Mesodermal cell (in vitro differentiated cells): ENCODE measurements at regions not wholly inside any gene's neighbourhood (a gene's known extent, or its start where the extent isn't known, plus 50 kb on each side); places are given as distances from the start of the nearest gene placed in this dataset.

Experiments used
- H3K27ac ChIP-seq: 2 replicates; pipeline ENCODE4 v1.7.0; 2013; ENCODE audit warnings: mild to moderate bottlenecking, low read depth, low read length, moderate library complexity; ENCODE audit not compliant: severe bottlenecking
- H3K36me3 ChIP-seq: 2 replicates; pipeline ENCODE4 v1.7.1; 2013; ENCODE audit warnings: mild to moderate bottlenecking, low read length, moderate library complexity; ENCODE audit not compliant: control insufficient read depth, insufficient read depth
- H3K4me1 ChIP-seq: one replicate; pipeline ENCODE4 v1.7.1; 2013; ENCODE audit warnings: mild to moderate bottlenecking, low read length; ENCODE audit not compliant: insufficient read depth, control insufficient read depth, poor library complexity, severe bottlenecking
- H3K4me3 ChIP-seq: 2 replicates; pipeline ENCODE4 v1.7.0; 2013; ENCODE audit warnings: low read length, control low read depth, mild to moderate bottlenecking; ENCODE audit not compliant: insufficient read depth, poor library complexity, severe bottlenecking; ENCODE audit errors: extremely low read depth
- H3K9me3 ChIP-seq: 2 replicates; pipeline ENCODE4 v1.7.1; 2013; ENCODE audit warnings: mild to moderate bottlenecking, low read length, moderate library complexity; ENCODE audit not compliant: control insufficient read depth
- WGBS, 2 experiments: methylation state at CpG; one replicate each; pipeline ENCODE4 v1.1.5; 2013; ENCODE audit warnings: missing lambda C conversion rate in 2 of 2; ENCODE audit not compliant: insufficient coverage in 2 of 2; 5-methylcytosine and 5-hydroxymethylcytosine counted together

DNA sequence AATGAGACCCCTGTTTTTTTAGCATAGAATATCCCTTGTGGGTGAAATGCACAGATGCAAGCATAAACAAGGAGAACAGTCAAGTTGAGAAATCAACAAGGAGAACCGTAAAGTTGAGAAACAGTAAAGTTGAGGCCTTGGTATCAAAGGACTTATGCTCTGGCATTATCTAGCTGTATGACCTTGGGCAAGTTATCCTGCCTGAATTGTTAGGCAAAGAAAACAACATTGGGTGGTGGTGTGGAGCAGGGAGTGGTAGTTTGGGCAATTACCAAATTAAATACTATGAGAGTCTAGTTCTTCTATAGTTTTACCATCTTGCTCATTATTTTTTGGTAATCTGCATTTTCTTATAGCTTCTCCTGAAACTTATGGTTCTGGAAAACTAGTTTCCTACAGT lies 573.4 kb upstream of the ARPP21 start:
- H3K27ac ChIP-seq = no peak overlapping the region
- no peaks in the 10 kb centered on the region for H3K9me3 ChIP-seq
- no peak overlapping the region for H3K4me3 ChIP-seq
- 82 to 88% methylated on average over 1 of the region's 1 CpG for WGBS, 2 experiments
- H3K4me1 ChIP-seq = no peaks in the 10 kb centered on the region
- no peaks in the 10 kb centered on the region for H3K36me3 ChIP-seq

DNA sequence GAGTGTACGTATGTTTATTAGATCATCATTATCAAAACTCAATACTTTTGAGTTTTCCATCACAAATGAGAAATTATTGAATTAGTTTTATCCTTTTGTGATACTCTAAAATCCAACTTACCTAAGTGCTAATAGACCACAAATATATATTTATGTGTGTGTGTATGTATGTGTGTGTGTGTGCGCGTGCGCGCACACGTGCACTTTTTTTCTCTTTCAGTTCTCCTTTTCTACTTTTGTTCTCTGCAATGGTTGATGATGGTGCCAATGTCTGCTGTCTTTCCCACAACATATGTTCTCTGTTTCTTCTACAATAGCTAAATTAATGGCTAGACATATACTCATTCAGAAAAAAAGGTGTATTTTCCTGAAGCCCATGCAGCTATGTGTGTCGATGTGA lies 571.6 kb upstream of the ARPP21 start:
- WGBS, 2 experiments = 100% methylated on average over 1 of the region's 7 CpGs; no CpG with 5 or more reads in 1 of the 2 experiments
- Histone ChIP-seq H3K4me3 (no peak overlapping the region), H3K27ac (no peak overlapping the region), H3K9me3 (no peaks in the 10 kb centered on the region), H3K4me1 (no peaks in the 10 kb centered on the region), H3K36me3 (no peaks in the 10 kb centered on the region)

DNA sequence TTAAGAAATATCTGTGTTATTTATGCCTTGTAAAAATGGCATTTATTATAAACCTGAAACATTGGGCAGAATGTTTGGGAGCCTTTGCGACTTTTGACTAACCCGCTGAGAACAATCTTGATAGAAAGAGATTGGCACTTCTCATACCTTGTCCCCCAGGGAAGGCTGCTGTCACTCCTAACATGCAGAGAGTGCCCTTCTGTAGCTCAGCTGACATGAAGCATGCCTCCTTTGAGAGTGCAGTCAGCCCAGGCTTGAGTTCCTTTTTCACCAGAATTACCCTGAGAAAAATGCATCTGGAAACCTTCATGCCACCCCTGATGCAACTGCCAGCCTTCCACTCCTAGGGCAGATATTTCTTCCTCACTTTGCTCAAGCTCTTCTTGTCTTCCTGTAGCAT lies 569.2 kb upstream of the ARPP21 start:
- H3K4me1 ChIP-seq = no peaks in the 10 kb centered on the region
- WGBS, 2 experiments = 80 to 94% methylated on average over 2 of the region's 2 CpGs
- no peaks in the 10 kb centered on the region for H3K36me3 ChIP-seq
- H3K27ac ChIP-seq = no peak overlapping the region
- H3K4me3 ChIP-seq = no peak overlapping the region
- H3K9me3 ChIP-seq = no peaks in the 10 kb centered on the region

DNA sequence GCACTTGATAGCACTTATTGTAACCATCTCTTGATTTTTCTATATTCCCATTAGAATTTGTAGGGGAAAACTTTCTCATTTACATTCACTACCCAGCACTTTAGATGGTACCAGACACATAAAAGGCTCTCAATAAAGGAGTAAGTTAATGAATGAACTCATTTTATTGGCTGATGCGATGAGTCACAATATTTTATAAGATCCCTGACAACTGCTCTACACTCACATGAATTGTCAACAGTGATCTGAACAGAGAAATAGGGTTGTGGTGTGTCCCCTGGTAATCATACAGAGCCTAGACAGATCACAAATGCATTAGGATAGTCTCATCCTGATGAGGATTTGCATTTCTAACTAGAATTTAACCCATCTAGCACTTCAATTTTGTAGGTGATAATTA lies 567.6 kb upstream of the ARPP21 start:
- H3K9me3 ChIP-seq = no peaks in the 10 kb centered on the region
- H3K4me1 ChIP-seq = no peaks in the 10 kb centered on the region
- no CpG with 5 or more reads among the region's 1 CpG for WGBS, 2 experiments
- H3K4me3 ChIP-seq = no peak overlapping the region
- no peaks in the 10 kb centered on the region for H3K36me3 ChIP-seq
- H3K27ac ChIP-seq = no peak overlapping the region

DNA sequence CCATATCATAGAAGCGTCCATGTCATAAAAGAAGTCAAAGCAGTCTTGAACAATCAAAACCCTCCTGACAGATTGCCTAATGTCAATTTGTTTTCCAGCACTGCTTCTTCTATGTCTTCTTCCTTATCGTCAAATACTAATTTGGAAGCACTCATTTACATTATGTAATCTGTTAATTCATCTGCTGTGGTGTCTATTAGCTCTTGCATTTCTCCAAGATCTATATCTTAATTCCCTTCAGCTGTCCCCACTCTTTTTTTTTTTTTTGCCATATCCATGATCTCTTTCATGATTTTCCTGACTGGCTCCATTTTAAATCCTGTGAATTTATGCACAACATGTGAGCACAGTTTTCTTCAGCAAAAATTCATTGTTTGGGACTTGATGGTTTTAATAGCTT lies 560.5 kb upstream of the ARPP21 start:
- Histone ChIP-seq H3K27ac (no peak overlapping the region), H3K36me3 (no peaks in the 10 kb centered on the region), H3K4me3 (no peak overlapping the region), H3K4me1 (no peaks in the 10 kb centered on the region), H3K9me3 (no peaks in the 10 kb centered on the region)
- 67 to 100% methylated on average over 1 of the region's 2 CpGs for WGBS, 2 experiments

DNA sequence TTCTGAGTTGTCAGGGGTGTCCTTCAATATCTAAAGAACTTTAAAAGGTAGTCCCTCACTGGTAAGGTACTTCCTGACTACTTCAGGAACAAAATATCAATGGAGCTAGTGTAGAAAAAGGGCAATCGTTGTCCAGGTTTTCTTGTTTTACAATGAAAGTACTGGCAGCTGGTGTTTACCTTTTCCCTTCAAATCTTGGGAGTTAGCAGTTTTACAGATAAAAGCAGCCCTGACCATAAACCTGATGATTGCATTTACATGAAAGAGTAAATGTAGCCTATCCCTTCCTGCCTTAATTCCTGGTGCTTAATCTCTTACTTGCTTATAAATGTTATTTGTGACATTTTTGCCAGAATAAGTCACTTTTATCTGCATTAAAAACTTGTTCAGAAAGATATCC lies 559.9 kb upstream of the ARPP21 start:
- no peak overlapping the region for H3K4me3 ChIP-seq
- H3K4me1 ChIP-seq = no peaks in the 10 kb centered on the region
- no peaks in the 10 kb centered on the region for H3K36me3 ChIP-seq
- 100% methylated on average over 1 of the region's 1 CpG; no CpG with 5 or more reads in 1 of the 2 experiments for WGBS, 2 experiments
- H3K9me3 ChIP-seq = no peaks in the 10 kb centered on the region
- H3K27ac ChIP-seq = no peak overlapping the region

DNA sequence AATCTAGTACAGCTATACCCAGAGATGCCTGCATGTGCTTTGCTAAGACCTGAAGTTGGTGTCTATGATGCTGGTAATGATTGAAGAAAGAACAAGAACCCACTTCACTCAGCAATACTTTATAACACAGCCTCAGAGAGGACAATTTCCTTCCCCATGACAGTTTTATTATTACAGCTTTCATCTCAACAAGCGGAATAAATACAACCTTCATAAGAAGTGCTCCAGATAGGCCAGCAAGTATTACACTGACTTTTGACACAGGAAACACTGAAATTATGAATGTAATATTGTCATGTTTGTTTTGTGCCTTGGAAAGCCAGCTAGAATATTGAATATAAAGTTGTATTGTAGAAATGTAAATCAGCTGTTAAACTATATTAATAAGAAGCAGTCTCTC lies 557.4 kb upstream of the ARPP21 start:
- Histone ChIP-seq H3K9me3 (no peaks in the 10 kb centered on the region), H3K4me1 (no peaks in the 10 kb centered on the region), H3K36me3 (no peaks in the 10 kb centered on the region), H3K4me3 (no peak overlapping the region), H3K27ac (no peak overlapping the region)
- 100% methylated on average over 1 of the region's 1 CpG; no CpG with 5 or more reads in 1 of the 2 experiments for WGBS, 2 experiments

DNA sequence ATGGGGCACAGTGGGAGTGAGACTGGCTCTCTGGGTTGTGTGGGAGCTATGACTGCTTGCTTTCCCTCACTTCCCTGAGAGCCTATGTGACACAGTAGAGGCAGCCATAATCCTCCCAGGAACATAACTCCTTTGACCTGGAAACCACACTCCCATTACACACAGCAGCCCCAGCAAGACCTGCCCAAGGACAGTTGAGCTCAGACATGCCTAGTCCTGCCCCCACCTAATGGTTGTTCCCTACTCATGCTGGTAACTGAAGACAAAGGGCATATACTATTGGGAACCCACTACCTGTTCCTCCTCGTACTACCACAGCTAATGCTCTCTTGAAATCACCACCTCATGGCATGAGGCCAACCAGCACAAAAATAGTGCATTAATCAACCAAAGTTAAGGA lies 550.4 kb upstream of the ARPP21 start:
- WGBS, 2 experiments = 83 to 86% methylated on average over 1 of the region's 1 CpG
- Histone ChIP-seq H3K36me3 (no peaks in the 10 kb centered on the region), H3K4me1 (no peaks in the 10 kb centered on the region), H3K27ac (no peak overlapping the region), H3K4me3 (no peak overlapping the region), H3K9me3 (no peaks in the 10 kb centered on the region)

DNA sequence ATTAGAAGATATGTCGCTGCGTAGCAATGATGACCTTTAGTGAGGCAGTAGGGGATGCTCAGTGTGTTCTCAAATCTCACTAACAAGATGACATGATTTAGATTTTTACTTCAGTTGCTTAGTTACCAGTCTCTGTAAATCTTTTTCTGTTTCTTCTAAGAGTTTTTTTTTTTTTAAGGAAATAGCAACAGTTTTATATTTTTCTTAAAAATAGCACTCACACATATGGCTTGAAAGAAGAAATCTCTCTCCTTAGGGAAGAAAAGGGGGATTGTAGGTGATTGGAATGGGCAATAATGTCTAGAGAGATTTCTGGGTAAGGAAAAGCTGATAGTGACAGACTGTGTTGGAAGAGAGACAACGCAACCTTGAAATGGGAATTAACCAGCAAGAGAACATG lies 524.6 kb upstream of the ARPP21 start:
- no peaks in the 10 kb centered on the region for H3K36me3 ChIP-seq
- WGBS, 2 experiments = 100% methylated on average over 3 of the region's 3 CpGs; no CpG with 5 or more reads in 1 of the 2 experiments

DNA sequence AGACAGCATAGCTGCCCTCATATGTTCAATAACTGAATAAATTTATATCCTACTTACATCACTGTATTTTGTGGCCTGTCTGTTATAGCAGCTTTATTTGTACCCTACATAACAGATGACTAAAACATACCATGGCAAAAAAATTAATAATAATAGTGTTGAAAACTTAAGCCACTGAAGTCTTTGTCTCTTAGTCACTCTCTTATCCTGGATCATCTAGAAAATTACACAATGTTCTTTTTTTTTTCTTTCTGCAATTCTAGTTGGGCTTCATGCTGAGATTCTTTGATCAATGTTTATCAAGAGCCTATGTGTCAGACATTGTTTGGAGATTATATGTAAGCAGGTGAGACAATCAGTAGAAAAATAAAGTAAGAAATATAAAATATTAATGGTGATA lies 519.3 kb upstream of the ARPP21 start:
- H3K9me3 ChIP-seq = no peaks in the 10 kb centered on the region
- no peaks in the 10 kb centered on the region for H3K4me1 ChIP-seq
- H3K27ac ChIP-seq = no peak overlapping the region
- no peaks in the 10 kb centered on the region for H3K36me3 ChIP-seq
- H3K4me3 ChIP-seq = no peak overlapping the region

More for the DNA sequence above, 524.6 kb upstream of the ARPP21 start:
- no peaks in the 10 kb centered on the region for H3K4me1 ChIP-seq
- no peak overlapping the region for H3K27ac ChIP-seq
- H3K9me3 ChIP-seq = no peaks in the 10 kb centered on the region
- H3K4me3 ChIP-seq = no peak overlapping the region

DNA sequence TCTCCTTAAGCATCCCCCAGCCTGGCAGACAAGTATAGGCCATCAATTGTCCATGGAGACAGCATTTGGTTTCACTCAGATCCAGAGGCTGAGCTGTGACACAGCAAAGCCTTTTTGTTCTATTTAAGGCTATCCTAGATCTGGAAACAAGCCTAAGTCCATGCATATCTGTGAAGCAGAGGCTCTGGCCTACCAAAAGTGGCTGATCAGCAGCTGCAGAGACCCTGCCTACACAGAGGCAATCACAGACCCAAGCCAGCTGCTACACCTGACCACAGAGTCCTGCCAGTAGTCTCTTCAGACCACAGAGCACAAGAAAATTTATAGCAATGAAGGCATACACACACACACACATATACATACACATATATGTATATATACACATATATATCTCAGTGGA lies 501.7 kb upstream of the ARPP21 start:
- no peak overlapping the region for H3K4me3 ChIP-seq
- no peaks in the 10 kb centered on the region for H3K36me3 ChIP-seq
- peaks cover 4% of the 10 kb centered on the region for H3K9me3 ChIP-seq
- H3K27ac ChIP-seq = no peak overlapping the region
- H3K4me1 ChIP-seq = no peaks in the 10 kb centered on the region

DNA sequence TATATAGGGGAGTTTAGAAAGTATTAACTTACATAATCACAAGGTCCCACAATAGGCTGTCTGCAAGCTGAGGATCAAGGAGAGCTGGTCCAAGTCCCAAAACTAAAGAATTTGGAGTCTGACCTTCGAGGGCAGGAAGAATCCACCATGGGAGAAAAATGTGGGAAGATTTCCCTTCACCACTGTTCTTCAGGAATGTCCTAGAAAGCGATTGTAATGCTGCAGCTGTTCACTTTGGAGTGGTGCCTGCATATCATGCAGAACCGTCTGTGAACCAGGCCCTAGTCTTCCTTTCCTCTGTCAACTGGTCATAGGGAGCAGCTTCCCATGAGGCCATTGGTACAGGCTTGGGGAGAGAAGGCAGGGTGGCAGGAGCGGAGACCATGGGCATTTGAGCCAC lies 497.9 kb upstream of the ARPP21 start:
- WGBS, 2 experiments = 79 to 95% methylated on average over 3 of the region's 4 CpGs
- no peak overlapping the region for H3K4me3 ChIP-seq
- H3K9me3 ChIP-seq = peaks cover 4% of the 10 kb centered on the region
- H3K27ac ChIP-seq = no peak overlapping the region
- H3K36me3 ChIP-seq = no peaks in the 10 kb centered on the region
- no peaks in the 10 kb centered on the region for H3K4me1 ChIP-seq
